NCI-H524 (cell line): ENCODE measurements at regions not wholly inside any gene's neighbourhood (a gene's known extent, or its start where the extent isn't known, plus 50 kb on each side); places are given as distances from the start of the nearest gene placed in this dataset.

Source experiments
- DNase-seq, 2 experiments: peaks; one replicate each; lab custom pipeline; 2025; lab: John Stamatoyannopoulos, UW

DNA sequence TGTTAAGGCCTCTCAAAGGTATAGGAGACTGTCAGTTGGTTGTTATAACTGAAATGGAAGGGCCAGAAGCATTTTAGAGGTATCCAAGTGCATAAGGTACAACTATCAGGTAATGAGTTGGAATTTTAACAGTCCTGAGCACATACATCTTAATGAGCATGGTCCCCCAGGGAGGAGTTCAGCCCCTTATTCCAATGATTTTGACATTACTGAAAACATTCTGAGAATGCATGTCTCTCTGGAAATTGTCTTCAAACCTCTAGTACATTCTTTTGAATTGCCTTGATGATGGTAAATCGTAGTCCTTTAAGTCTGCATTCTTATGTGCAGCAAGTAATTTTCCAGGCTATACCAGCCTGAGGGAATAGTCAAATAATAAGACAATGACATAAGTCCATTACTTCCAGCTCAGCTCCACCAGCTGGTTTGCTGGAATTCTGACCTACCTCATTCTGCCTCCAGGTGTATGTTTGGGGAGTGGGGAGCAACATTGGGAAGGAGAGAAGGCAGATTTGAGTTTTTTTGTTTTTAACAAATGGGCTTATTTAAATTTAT is 239.2 kb downstream of the MSRB3 start:
- DNase-seq, result no peak

DNA sequence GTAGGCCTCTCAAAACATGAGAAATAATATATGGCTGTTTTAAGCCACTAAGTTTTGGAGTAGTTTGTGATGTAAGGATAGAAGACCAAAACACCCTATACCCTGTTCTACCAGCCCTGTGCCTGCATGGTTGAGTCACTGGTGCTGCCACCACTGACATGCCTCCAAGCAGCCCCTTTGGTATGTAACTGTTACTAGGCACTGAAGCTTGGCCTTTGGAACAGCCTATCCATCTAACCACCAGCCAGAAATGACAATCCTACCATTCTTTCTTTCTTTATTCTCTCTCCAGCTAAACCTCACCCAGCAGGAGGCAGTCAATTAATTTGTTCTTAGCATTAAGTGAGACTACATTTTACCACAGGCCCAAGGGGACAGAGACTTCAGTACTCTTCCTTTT is 240.3 kb downstream of the MSRB3 start:
- no peak for DNase-seq

DNA sequence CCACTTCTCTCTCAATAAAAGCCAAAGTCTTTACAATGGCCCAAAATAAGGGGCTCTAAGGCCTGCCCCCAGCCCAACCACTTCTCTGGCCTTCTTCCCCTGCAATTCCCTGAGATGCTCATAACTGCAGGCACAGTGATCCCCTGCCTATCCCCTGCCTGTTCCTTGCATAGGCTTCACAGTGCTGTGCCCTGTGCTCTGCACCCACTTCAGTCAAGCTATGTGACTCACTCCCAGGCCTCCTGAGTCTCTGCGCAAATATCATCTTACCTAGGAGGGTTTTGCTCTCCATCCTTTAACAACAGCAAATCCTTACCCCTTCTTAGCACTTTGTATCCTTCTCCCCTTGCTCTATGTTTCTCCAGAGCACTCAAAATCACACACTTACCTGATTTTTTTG is 242.2 kb downstream of the MSRB3 start:
- DNase-seq, result no peak

DNA sequence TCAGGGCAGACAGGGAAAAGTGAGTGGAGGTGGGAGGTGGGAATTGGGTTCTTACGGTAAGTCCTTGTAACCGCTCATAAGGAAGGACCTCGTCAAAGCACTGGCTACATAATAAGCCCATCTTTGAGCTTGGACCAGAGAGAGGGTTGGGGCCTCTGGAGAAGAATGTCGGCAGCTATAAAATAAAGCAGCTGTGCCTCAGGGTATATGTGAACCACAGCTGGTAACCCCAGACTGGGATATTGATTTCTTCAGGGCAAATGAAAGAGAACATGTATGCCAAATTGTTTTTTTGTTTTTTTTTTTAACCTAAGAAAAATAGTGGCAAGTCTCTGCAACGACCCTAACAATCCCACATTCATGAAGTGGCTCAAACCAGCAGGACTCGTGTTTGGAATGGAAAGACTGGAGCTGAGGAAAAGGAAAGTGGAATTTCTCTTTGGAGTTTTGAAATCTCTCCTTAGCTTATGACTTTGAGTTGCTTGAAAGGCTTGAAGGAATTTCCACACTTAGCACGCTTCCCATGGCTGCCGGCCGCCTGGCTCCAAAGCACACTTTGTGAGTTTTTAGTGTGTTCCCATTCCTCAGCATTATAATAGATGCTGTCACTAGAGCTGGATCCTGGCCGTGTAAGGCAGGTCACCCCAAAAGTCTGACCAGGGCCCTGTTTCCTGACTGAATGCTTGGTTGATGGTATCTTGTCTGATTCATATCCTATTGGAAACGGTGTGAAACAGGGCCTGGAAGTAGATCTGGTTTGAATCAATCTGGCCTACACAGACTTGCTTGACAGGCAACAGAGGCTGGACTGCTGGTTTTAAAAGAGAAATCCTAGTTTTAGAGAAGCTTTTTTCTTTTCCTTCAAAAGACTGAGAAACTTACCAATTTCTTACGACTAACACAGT is 244.7 kb downstream of the MSRB3 start:
- DNase-seq, result no peak

DNA sequence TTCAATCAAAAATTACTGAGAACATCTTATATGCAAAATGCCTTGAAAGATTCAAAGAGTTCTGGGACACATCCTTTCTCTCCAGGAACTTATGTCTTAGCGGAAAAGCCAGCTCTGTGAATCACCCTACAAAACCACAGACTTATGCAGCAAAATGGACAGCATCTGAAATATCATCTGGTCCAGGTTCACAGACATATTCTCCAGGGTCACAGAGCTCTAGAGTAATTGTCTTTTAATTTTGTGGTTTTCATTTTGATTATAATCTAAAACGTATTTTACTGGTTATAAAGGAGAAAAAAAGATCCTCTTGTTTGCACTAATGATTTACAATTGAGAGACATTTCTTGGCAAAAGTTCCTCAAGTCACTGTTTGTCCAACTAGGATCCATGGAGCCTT is 246.2 kb downstream of the MSRB3 start:
- no peak for DNase-seq

DNA sequence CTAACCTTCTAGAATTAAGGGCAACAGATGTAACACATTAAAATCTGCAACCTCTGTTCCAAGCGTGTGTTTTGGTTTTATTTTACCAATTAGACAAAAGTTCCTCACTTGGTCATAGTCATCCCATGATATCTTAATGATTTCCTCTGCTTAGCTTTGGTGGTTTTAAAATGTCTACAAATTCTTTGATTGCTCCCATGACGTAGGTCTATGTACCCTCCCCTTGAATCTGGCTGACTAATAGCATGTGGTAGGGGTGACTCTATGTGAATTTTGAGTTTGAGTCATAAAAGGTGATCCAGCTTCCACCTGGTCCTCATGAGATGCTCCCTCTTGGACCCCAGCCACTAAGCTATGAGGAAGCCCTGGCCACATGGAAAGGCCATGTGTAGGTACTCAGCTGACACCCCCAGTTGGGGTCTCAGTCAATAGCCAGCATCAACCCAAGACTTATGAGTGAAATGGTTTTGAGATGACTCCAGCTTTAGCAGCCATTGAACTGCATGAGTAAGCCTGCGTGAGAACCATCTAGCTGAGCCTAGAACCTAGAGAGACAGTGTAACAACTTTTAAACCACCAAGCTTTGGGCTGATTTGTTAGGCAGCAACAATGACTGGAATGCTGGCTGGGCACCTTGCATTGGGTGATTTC is 247.1 kb downstream of the MSRB3 start:
- DNase-seq, result no peak

DNA sequence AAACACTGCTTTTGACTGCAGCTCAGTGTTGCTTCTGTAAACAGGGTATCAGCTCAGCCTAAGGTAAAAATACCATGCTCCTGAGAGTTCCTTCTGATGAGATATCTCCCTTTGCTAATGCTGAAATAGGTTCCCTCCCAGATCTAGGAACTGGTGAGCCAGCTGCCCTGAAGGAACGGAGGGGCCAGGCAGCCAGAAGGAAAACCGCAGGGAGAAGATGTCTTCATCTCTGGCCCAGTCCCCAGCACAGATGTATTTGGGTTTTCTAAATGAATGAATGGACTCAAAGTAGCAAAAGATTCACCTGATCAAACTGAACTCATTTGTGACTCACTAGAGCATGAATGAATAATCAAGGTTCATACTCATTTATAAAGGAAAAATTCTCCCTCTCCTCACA is 247.8 kb downstream of the MSRB3 start:
- no peak for DNase-seq

DNA sequence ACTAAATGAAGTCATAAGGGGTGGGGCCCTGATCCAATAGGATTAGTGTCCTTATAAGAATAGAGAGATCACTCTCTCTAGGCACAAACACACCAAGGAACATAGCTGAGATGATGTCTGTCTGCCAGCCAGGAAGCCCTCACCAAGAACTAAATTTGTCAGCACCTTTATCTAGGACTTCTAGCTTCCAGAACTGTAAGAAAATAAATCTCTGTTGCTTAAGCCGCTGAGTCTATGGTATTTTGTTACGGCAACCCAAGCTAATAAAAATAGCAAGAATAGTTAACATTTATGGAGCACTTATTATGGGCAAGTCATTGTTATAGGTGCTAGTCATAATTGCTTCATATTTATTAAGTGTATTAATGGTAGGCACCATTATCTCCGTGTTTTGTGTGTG is 249.6 kb downstream of the MSRB3 start:
- DNase-seq, result no peak

DNA sequence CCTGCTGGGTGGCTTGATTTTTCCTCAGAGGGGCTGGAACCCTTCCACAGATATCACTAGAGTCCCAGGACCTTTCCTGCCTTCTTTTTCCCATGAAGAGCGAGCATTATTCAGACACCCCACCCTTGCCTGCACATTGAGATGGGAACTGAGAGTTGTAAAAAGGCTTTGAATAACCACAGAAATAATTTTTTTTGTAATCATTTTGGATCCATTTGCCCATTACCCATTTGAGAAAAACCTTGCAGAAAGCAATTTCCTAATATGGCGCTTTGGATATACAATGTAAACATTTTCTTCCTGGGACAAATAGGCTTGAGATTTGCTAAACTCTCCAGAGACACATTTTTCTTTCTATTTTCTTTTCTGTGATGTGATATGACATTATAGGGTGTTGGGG is 250.6 kb downstream of the MSRB3 start:
- DNase-seq, result no peak

DNA sequence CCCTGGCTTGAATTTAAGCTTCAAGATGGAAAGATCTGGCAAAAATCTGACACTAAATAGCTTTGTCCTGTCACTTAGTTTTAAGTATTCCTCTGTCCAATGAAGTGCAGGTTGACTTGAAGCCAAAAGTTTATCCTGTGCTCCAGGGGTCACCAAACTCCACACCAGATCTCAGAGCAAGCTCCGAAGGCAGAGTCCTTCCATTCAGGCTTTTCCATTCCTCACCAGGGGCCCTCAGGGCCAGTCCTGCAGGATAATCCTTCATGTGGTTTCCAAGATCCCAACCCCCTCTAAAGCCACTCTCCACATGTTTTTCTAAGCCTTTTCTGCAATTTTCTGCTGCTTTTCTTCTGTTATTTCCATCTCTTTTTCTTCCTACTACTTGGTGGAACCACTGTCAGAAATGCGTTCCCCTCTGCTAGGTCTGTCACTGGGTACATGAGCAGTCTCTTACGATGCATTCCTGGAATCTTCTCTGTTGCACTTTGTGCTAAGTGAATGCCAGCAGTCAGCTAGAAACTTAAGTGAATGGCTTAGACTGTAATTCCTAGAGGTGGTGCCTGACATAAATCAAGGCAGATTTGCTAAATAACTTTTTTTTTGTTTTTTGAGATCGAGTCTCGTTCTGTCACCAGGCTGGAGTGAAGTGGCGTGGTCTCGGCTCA is 251.4 kb downstream of the MSRB3 start:
- DNase-seq, result no peak

DNA sequence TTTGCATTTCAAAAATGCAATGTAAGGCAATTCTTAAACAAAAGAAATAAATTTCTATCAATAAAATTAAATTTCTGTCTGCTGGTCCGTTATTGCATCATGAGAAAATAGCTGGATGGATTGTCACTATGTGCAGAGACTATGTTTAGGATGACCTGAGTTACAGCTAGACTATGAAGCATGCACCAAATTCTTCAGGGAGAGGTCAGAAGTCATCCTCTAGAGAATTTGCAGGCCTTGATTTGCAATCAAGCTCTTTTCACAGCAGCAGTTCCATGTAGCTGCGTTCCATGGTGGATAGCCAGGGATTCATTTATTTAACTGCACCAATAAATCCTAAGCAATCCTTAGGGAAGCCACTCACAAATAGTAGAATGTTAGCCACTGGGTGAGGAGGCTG is 253.7 kb downstream of the MSRB3 start:
- DNase-seq, result no peak

DNA sequence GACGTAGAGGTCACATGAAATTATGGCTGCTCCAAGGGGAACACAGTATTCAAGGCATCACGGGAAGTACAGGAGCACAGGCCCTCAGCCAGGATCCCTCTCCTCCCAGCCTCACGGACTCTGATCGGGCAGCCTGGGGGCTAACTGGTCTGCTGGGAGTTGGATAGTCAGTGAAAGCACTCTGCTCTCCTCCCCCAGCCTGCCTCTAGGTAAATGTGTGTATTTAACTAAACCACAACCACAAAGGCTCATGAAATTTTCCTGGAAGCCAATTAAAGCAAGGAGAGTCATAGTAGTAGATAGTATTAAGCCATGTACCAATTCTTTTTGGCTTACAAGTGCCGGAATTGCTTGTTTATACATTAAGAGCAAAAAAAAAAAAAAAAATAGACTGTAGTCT is 254.3 kb downstream of the MSRB3 start:
- DNase-seq, result no peak

DNA sequence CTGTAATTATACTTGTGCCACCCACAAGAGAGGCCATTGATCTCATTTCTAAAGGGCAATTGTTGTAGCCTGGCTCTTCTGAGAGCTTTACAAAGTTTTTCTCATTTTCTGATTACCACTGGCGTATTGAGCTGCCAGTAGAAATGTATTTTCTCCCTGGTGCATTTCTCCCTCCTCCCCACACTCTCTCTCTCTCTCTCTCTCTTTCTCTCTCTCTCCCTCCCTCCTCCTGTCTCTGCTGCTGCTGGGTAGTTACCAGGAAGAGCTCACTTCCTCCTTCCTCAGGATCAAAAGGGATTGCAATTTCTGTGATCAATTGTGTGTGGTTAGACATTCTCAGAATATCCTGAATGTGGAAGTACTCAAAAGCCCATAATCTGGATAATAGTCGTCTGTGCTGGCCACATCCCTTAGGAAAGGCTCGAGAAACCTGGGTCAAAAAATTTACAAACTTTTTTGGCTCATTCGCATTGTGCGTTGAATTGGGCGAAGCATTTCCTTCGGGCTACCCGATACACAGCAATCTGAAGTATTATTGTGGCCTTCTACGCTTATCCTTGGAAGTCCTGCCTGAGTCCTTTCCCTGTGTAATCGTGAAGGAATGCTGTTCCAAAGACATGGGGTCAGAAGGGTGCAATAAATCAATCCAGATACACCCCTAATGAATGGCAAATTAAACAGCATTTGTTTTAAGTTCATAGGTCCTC is 254.8 kb downstream of the MSRB3 start:
- no peak for DNase-seq

DNA sequence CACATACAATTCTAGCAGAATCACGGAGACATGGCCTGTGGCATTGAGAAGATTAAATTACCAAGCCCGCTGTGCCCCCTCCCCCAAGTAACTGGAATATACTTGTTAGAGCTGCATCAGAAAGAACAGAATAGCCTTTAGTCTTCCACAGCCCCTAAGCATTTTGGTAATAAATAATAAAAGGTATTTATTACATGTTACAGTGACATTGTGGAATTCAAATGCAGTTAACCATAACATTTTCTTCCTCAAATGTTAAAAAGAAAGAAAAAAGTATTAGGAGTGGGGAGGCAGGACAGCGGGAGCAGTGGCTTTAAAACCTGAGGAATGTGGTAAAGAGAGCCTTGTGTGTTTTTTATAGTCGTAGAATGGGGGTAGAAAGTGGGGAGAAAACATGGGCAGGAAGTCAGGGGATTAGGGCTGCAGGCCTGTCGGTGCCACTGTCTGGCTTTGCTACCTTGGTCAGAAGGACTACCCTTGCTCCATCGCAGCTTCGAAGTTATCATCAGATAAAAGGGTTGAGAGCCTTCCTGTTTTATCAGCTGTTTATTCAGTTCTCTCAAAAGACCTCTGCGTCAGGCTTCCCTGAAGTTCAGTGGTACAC is 255.9 kb downstream of the MSRB3 start:
- DNase-seq, result no peak

DNA sequence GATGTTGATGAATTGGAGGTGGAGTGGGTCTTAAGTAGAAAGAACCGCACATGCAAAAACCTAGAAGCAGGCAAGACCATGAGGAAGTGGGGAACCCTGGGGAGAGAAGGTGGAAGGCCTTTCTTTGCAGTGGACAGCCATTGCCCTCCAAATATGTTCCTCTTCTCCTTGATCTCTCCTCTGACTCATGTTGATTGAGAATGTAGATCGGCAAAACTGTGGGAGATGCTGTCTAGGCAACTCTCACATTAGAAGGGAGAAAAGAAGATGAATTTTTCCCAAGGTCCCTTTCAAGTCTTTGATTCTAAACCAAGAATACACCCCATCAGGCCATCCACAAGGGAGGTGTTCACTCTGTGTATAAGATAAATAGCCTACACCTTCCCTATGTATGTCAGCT is 257.5 kb downstream of the MSRB3 start:
- DNase-seq, result no peak

DNA sequence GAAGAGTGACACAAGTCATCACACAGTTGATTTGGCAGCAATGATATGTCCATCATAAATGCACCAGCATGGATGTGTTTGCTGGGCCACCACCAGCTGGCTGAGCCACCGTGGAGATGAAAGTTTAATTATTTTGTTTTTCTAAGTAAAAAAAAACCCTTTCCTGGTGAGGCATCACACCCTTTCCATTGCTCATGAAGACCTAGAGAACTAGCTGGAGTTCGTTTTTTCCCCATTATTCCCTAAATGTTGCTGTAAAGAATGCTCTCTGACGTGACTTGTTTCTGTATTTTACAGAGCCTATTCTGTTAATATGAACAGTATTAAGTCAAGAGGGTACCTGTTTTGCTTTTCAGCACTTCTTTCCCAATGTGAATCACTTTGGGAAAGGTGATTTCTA is 257.9 kb downstream of the MSRB3 start:
- DNase-seq, result no peak

DNA sequence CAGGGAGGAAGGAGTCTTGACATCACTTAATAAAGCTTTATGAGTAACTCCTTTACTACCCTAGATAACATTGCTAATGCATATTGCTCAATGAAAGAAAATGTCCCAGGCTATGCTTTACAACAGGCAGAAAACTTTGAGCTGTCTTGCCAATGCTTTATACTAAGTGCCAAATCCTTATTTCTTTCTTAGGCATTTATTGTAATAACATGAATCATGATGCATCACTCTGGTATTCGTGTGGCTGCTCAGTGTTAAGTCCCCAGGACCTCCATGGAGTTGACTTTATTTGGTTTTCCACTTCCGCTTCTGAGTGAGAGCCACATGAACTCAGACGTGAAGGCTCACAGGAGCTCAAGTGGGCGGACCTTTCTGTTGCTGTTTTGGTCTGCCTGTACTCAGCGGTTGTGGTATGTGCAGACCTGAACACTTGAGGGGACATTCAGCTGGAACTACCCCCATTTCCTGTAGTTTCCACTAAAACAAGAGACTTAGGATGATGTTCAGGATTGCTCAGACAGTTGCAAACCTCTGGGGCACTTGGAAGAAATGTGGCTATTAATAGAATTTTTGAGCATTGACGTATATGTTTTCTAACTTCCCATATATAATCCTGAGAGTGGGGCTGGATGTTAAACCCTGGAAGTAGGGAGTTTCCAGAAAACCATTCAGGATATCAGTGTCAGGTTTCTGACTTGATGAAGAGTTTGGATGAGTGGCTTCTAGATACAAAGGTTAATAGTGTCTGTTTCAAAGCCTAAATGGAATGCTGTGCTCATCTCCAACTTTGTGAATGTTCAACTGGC is 258.6 kb downstream of the MSRB3 start:
- no peak for DNase-seq

DNA sequence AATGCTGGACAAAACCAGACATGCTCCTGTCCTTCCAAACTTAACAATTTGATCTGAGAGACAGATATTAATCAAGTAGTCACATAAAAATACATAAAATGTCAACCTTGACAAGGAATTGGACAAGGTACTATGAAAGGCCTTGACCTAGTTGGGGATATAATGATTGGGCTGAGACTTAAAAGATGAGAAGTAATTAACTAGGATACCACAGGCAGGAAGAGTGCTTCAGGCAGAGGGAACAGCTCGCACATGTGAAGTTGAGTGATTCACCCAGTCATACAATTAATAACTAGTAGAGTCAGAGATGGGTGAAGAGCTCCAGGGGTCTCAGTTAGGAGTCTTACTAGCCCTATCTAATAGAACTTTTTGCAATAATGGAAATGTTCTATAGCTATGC is 259.5 kb downstream of the MSRB3 start:
- no peak for DNase-seq

DNA sequence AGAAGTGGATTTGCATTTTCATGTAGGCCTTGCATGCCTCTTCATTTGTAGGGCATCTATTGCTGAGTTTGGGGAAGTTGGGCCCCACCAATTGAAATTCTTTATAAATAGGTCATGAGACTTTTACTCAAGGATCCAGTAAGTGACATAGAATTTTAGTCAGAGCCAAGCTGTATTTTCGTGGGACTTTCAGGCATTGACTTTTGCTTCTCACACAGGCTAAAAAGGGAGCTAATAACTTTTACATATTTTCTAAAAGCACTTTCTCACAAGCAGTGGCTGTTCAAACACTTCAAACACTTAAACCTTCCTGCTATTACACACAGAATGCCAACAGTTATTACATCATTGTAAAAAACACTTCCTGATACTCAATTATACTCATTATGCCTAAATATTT is 260.5 kb downstream of the MSRB3 start:
- no peak for DNase-seq

DNA sequence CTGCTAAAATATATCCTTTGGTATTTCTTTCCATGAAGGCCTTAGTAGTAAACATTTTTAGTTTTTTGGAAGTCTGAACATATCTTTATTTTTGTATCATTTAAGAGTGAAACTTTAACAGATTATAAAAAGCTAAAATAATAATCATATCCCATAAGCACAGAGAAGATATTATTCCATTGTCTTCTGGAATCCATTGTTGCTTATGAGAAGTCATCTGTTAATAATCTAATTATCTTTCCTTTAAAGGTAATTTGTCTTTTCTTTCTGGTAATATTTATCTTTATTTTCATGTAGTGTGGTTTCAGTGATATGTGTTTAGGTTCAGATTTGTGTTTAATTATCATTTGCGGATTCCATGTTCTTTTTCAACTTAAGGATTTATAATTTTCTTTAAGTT is 261.7 kb downstream of the MSRB3 start:
- DNase-seq, result no peak

DNA sequence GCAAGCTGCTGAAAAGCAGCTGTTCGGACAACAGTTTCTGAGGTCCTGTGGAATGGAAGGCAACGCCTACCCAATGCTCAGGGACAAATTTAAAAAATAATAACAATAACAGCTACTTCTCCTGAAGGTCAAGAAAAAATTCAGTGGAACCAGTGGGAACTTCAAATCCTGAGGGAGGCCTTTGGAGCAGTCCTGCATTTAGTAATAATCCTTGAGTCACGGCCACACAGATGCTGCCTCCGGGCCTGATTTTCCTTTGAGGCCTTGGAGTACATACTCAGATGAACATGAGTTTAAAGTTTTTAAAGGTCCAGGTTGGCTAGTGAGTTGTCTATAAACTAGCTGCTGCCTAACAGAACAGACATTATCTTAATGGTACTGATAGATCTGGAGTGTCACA is 268.0 kb downstream of the MSRB3 start:
- no peak for DNase-seq
